PFSK-1 (cell line): ENCODE measurements at regions not wholly inside any gene's neighbourhood (a gene's known extent, or its start where the extent isn't known, plus 50 kb on each side); places are given as distances from the start of the nearest gene placed in this dataset.

Source experiments
- FOXP2 ChIP-seq: optimal IDR thresholded peaks from 2 replicates; pipeline ENCODE3; 2011; ENCODE audit warnings: borderline replicate concordance, control low read depth, inconsistent platforms; ENCODE audit not compliant: insufficient read depth; ENCODE audit errors: extremely low read length, extremely low read depth
- POLR2AphosphoS5 ChIP-seq: IDR thresholded peaks from 2 replicates; pipeline ENCODE4 v1.6.1; 2012; ENCODE audit warnings: low read depth, mild to moderate bottlenecking, control low read depth, low read length, moderate library complexity
- REST ChIP-seq, 2 experiments: IDR thresholded peaks; 2 replicates each; pipeline versions ENCODE4 v1.6.1 to v1.8.0; 2011 to 2012; ENCODE audit warnings: low read depth in 2 of 2, low read length in 2 of 2, control low read depth in 1 of 2, inconsistent platforms in 1 of 2, mild to moderate bottlenecking in 1 of 2, moderate library complexity in 1 of 2; ENCODE audit not compliant: insufficient read depth in 1 of 2
- SIN3A ChIP-seq: IDR thresholded peaks from 2 replicates; pipeline ENCODE4 v1.6.1; 2012; ENCODE audit warnings: mild to moderate bottlenecking, low read length, moderate library complexity, borderline replicate concordance; ENCODE audit not compliant: insufficient read depth
- TAF1 ChIP-seq: IDR thresholded peaks from 2 replicates; pipeline ENCODE4 v1.6.1; 2012; ENCODE audit warnings: low read length, control low read depth, borderline replicate concordance; ENCODE audit not compliant: insufficient read depth

- TF ChIP-seq POLR2AphosphoS5 (no peak), TAF1 (no peak), REST (IDR thresholded peaks at IDR 0.05; ENCODE audit: insufficient read depth in 1 of 2, low read depth in 2 of 2, low read length in 2 of 2) (no peak), SIN3A (no peak), FOXP2 (no peak)
Measured at GRCh38 chr1:80066060-80066459, 1059.5 kb upstream of the ADGRL4 start.
